Nephron (organoid): ENCODE measurements at regions not wholly inside any gene's neighbourhood (a gene's known extent, or its start where the extent isn't known, plus 50 kb on each side); places are given as distances from the start of the nearest gene placed in this dataset.

Source experiments
- H3K27ac Mint-ChIP-seq, 3 experiments: 2 replicates each; pipeline ENCODE4 v1.8.0; 2020; ENCODE audit warnings: mixed read lengths in 3 of 3, mild to moderate bottlenecking in 2 of 3, moderate library complexity in 1 of 3
- H3K27me3 Mint-ChIP-seq: 2 replicates; pipeline ENCODE4 v1.8.0; 2021; ENCODE audit warnings: low read depth, mild to moderate bottlenecking, moderate library complexity, mixed read lengths
- H3K36me3 Mint-ChIP-seq: 2 replicates; pipeline ENCODE4 v1.8.0; 2020; ENCODE audit warnings: low read depth, mixed read lengths
- H3K4me1 Mint-ChIP-seq: 2 replicates; pipeline ENCODE4 v1.8.0; 2020; ENCODE audit warnings: mixed read lengths
- H3K4me3 Mint-ChIP-seq, 3 experiments: 2 replicates each; pipeline ENCODE4 v1.8.0; 2020; ENCODE audit warnings: mild to moderate bottlenecking in 3 of 3, mixed read lengths in 3 of 3, moderate library complexity in 2 of 3
- H3K9me3 Mint-ChIP-seq: 2 replicates; pipeline ENCODE4 v1.8.0; 2020; ENCODE audit warnings: mixed read lengths
- CTCF ChIP-seq, 3 experiments: fragments of 200-600 bp; sonication (generic); IDR thresholded peaks; one replicate each; pipeline ENCODE4 v1.5.0; 2021; ENCODE audit warnings: antibody characterized with exemption in 3 of 3; ENCODE audit not compliant: unreplicated experiment in 3 of 3

GRCh38 chr11:36885154-36885553 is 287.1 kb upstream of the RAG2 start:
- Mint-ChIP-seq H3K27me3 (no peaks in the 10 kb centered on the region), H3K27ac (no peak overlapping the region), H3K4me1 (no peaks in the 10 kb centered on the region), H3K4me3 (no peak overlapping the region), H3K36me3 (no peaks in the 10 kb centered on the region), H3K9me3 (peaks cover 4% of the 10 kb centered on the region)
- no peak for TF ChIP-seq CTCF (IDR thresholded peaks at IDR 0.05; ENCODE audit: unreplicated experiment in 3 of 3)

GRCh38 chr11:36878737-36879136 is 280.7 kb upstream of the RAG2 start:
- no peak for TF ChIP-seq CTCF (IDR thresholded peaks at IDR 0.05; ENCODE audit: unreplicated experiment in 3 of 3)
- Mint-ChIP-seq H3K4me1 (peaks cover 22% of the 10 kb centered on the region), H3K27me3 (no peaks in the 10 kb centered on the region), H3K4me3 (no peak overlapping the region), H3K36me3 (no peaks in the 10 kb centered on the region), H3K9me3 (peaks cover 4% of the 10 kb centered on the region), H3K27ac (no peak overlapping the region)

GRCh38 chr11:36877149-36877548 is 279.1 kb upstream of the RAG2 start:
- no peak for TF ChIP-seq CTCF (IDR thresholded peaks at IDR 0.05; ENCODE audit: unreplicated experiment in 3 of 3)
- no peak overlapping the region for H3K4me3 Mint-ChIP-seq

GRCh38 chr11:36876266-36876665 is 278.2 kb upstream of the RAG2 start:
- TF ChIP-seq CTCF (IDR thresholded peaks at IDR 0.05; ENCODE audit: unreplicated experiment in 3 of 3), result no peak
- H3K4me3 Mint-ChIP-seq, result no peak overlapping the region
- peaks cover 4% of the 10 kb centered on the region for H3K9me3 Mint-ChIP-seq
- H3K27me3 Mint-ChIP-seq, result no peaks in the 10 kb centered on the region
- peaks cover 22% of the 10 kb centered on the region for H3K4me1 Mint-ChIP-seq
- no peaks in the 10 kb centered on the region for H3K36me3 Mint-ChIP-seq
- H3K27ac Mint-ChIP-seq, result peak overlapping the region in 1 of 3 experiments; percentile 21

More at GRCh38 chr11:36877149-36877548, 279.1 kb upstream of the RAG2 start:
- H3K27me3 Mint-ChIP-seq, result no peaks in the 10 kb centered on the region
- no peak overlapping the region for H3K27ac Mint-ChIP-seq
- peaks cover 22% of the 10 kb centered on the region for H3K4me1 Mint-ChIP-seq
- H3K36me3 Mint-ChIP-seq, result no peaks in the 10 kb centered on the region
- H3K9me3 Mint-ChIP-seq, result peaks cover 4% of the 10 kb centered on the region

- H3K27me3 Mint-ChIP-seq, result no peaks in the 10 kb centered on the region
- peaks cover 22% of the 10 kb centered on the region for H3K4me1 Mint-ChIP-seq
- no peaks in the 10 kb centered on the region for H3K9me3 Mint-ChIP-seq
- H3K36me3 Mint-ChIP-seq, result no peaks in the 10 kb centered on the region
- TF ChIP-seq CTCF (IDR thresholded peaks at IDR 0.05; ENCODE audit: unreplicated experiment in 3 of 3), result no peak
- peak overlapping the region in 2 of 3 experiments; percentile 43 to 55 for H3K27ac Mint-ChIP-seq
- H3K4me3 Mint-ChIP-seq, result no peak overlapping the region
Measured at GRCh38 chr11:36874291-36874690, 276.3 kb upstream of the RAG2 start.

- Mint-ChIP-seq H3K36me3 (no peaks in the 10 kb centered on the region), H3K4me1 (peaks cover 37% of the 10 kb centered on the region), H3K9me3 (no peaks in the 10 kb centered on the region), H3K27ac (no peak overlapping the region), H3K4me3 (no peak overlapping the region), H3K27me3 (peaks cover 8% of the 10 kb centered on the region)
- no peak for TF ChIP-seq CTCF (IDR thresholded peaks at IDR 0.05; ENCODE audit: unreplicated experiment in 3 of 3)
Measured at GRCh38 chr11:36870361-36870760, 272.3 kb upstream of the RAG2 start.
